ENCODE measurements at regions not wholly inside any gene's neighbourhood (a gene's known extent, or its start where the extent isn't known, plus 50 kb on each side); places are given as distances from the start of the nearest gene placed in this dataset.

GRCh38 chr2:12890066-12890465 lies 173.3 kb downstream of the TRIB2 start:
- TF ChIP-seq, protein P1, sequence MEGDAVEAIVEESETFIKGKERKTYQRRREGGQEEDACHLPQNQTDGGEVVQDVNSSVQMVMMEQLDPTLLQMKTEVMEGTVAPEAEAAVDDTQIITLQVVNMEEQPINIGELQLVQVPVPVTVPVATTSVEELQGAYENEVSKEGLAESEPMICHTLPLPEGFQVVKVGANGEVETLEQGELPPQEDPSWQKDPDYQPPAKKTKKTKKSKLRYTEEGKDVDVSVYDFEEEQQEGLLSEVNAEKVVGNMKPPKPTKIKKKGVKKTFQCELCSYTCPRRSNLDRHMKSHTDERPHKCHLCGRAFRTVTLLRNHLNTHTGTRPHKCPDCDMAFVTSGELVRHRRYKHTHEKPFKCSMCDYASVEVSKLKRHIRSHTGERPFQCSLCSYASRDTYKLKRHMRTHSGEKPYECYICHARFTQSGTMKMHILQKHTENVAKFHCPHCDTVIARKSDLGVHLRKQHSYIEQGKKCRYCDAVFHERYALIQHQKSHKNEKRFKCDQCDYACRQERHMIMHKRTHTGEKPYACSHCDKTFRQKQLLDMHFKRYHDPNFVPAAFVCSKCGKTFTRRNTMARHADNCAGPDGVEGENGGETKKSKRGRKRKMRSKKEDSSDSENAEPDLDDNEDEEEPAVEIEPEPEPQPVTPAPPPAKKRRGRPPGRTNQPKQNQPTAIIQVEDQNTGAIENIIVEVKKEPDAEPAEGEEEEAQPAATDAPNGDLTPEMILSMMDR (conservative IDR thresholded peaks at IDR 0.05 in 1 of 2, IDR thresholded peaks at IDR 0.05 in 1 of 2; ENCODE audit: low read depth in 1 of 2, low read length in 2 of 2), result no peak
- no peak for TF ChIP-seq EZH2 (IDR thresholded peaks at IDR 0.05; ENCODE audit: low read length, missing control alignments)
